ENCODE measurements at regions not wholly inside any gene's neighbourhood (a gene's known extent, or its start where the extent isn't known, plus 50 kb on each side); places are given as distances from the start of the nearest gene placed in this dataset.

- TF ChIP-seq USF2 (IDR thresholded peaks at IDR 0.05; ENCODE audit: borderline replicate concordance, low read depth, low read length) (no peak), TAF1 (IDR thresholded peaks at IDR 0.05; ENCODE audit: borderline replicate concordance, low read depth, low read length) (no peak), CTCF (IDR thresholded peaks at IDR 0.05) (no peak), JUND (IDR thresholded peaks at IDR 0.05) (no peak), POLR2AphosphoS5 (IDR thresholded peaks at IDR 0.05; ENCODE audit: low read depth, low read length) (no peak), RAD21 (IDR thresholded peaks at IDR 0.05; ENCODE audit: low read length) (no peak), FOSL2 (IDR thresholded peaks at IDR 0.05; ENCODE audit: borderline replicate concordance, low read depth) (no peak), GABPA (IDR thresholded peaks at IDR 0.05; ENCODE audit: low read depth) (no peak), EP300 (IDR thresholded peaks at IDR 0.05; ENCODE audit: borderline replicate concordance in 1 of 2, low read depth in 1 of 2, low read length in 1 of 2) (no peak), CHD2 (IDR thresholded peaks at IDR 0.05; ENCODE audit: low read length, partially characterized antibody) (no peak), RFX5 (IDR thresholded peaks at IDR 0.05; ENCODE audit: low read length) (no peak), MAX (IDR thresholded peaks at IDR 0.05; ENCODE audit: low read depth) (no peak), EZH2phosphoT487 (IDR thresholded peaks at IDR 0.05; ENCODE audit: borderline replicate concordance, low read depth) (no peak), SIN3A (IDR thresholded peaks at IDR 0.05; ENCODE audit: borderline replicate concordance, low read depth, low read length) (no peak)
Observed at GRCh38 chr6:6863970-6864639, 243.7 kb upstream of the RREB1 start.

Measured in SK-N-SH (cell line).